ENCODE measurements at regions not wholly inside any gene's neighbourhood (a gene's known extent, or its start where the extent isn't known, plus 50 kb on each side); places are given as distances from the start of the nearest gene placed in this dataset.

DNA sequence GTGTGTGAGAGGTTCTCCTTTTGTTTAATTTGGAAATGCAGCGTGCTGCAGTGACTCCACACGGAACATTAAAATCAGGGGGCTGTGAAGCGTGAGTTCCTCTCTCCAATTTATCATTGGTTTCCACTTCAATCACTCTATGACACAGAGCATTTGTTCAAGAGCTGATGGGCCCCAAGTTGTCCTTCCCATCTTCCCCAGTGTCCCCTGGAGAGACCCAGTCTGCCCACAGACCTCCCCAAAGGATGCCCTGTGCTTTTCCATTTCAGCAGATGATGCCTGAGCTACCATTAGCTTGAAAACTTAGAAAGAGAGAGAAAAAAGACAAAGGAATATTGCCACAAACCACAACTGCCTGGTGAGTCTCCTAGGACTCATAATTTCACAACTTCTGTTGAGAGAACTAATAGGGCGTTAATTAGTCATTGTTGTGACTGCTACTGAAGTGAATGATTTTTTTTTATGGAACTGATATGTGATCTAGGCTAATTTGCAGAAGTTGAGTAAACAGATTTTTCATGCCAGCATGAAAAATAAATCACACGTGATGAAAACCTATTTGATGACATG lies 772.7 kb downstream of the SEMA5A start:
- TF ChIP-seq JUN (IDR thresholded peaks at IDR 0.05; ENCODE audit: borderline replicate concordance, insufficient read depth, insufficient read length, low read depth) = no peak
- no peak for TF ChIP-seq POLR2AphosphoS5 (IDR thresholded peaks at IDR 0.05; ENCODE audit: insufficient read depth, low read depth, low read length)
- TF ChIP-seq, protein P1, sequence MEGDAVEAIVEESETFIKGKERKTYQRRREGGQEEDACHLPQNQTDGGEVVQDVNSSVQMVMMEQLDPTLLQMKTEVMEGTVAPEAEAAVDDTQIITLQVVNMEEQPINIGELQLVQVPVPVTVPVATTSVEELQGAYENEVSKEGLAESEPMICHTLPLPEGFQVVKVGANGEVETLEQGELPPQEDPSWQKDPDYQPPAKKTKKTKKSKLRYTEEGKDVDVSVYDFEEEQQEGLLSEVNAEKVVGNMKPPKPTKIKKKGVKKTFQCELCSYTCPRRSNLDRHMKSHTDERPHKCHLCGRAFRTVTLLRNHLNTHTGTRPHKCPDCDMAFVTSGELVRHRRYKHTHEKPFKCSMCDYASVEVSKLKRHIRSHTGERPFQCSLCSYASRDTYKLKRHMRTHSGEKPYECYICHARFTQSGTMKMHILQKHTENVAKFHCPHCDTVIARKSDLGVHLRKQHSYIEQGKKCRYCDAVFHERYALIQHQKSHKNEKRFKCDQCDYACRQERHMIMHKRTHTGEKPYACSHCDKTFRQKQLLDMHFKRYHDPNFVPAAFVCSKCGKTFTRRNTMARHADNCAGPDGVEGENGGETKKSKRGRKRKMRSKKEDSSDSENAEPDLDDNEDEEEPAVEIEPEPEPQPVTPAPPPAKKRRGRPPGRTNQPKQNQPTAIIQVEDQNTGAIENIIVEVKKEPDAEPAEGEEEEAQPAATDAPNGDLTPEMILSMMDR (IDR thresholded peaks at IDR 0.05; ENCODE audit: extremely low read depth in 1 of 2, insufficient read depth in 1 of 2, low read depth in 1 of 2, low read length in 2 of 2) = no peak
- no peak for TF ChIP-seq EZH2 (IDR thresholded peaks at IDR 0.05; ENCODE audit: borderline replicate concordance, low read depth, low read length, severe bottlenecking)
- TF ChIP-seq POLR2A (IDR thresholded peaks at IDR 0.05; ENCODE audit: low read depth, low read length) = no peak
- TF ChIP-seq FOS (IDR thresholded peaks at IDR 0.05; ENCODE audit: borderline replicate concordance, insufficient read depth, low read length) = no peak
- no peak for TF ChIP-seq GATA2 (IDR thresholded peaks at IDR 0.05; ENCODE audit: insufficient read depth, insufficient read length, low read depth, low read length)
- TF ChIP-seq, protein P2, sequence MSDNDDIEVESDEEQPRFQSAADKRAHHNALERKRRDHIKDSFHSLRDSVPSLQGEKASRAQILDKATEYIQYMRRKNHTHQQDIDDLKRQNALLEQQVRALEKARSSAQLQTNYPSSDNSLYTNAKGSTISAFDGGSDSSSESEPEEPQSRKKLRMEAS (IDR thresholded peaks at IDR 0.05; ENCODE audit: insufficient read depth, insufficient read length) = no peak

Measured in endothelial cell of umbilical vein (primary cell).